ENCODE measurements at regions not wholly inside any gene's neighbourhood (a gene's known extent, or its start where the extent isn't known, plus 50 kb on each side); places are given as distances from the start of the nearest gene placed in this dataset.

- Mint-ChIP-seq H3K4me1 (peaks cover 14 to 17% of the 10 kb centered on the region in 2 experiments), H3K9me3 (peaks cover 12 to 61% of the 10 kb centered on the region in 2 experiments; a peak in 4 of 5 replicates)
- no peak overlapping the region for H3K14ac ChIP-seq (ENCODE audit: insufficient read depth, low read length)
Measured at GRCh38 chrX:22429704-22430103, 157.0 kb downstream of the CBLL2 start.

More at GRCh38 chrX:22429704-22430103, 157.0 kb downstream of the CBLL2 start:
- H4K91ac ChIP-seq (ENCODE audit: insufficient read length, low read depth, low read length): no peak overlapping the region
- H2BK5ac ChIP-seq (ENCODE audit: insufficient read length, low read length): no peak overlapping the region
- H3K18ac ChIP-seq (ENCODE audit: insufficient read length, low read depth, low read length): no peak overlapping the region
- H3K9me3 ChIP-seq (ENCODE audit: control insufficient read depth, low read depth, low read length): peaks cover 4% of the 10 kb centered on the region
- no CpG with 5 or more reads among the region's 3 CpGs for WGBS (ENCODE audit: extremely low coverage, insufficient read length, low lambda C conversion rate)
- H3K27ac ChIP-seq (ENCODE audit: insufficient read length, low read depth, low read length): no peak overlapping the region
- no peak for TF ChIP-seq CTCF (conservative IDR thresholded peaks at IDR 0.05)
- peaks cover 2% of the 10 kb centered on the region for H3K27me3 Mint-ChIP-seq (ENCODE audit: low read depth)
- H4K5ac ChIP-seq (ENCODE audit: insufficient read length, low read depth, low read length): no peak overlapping the region
- no peak overlapping the region for H2BK120ac ChIP-seq (ENCODE audit: low read depth, low read length, poor library complexity, severe bottlenecking)
- peaks cover 3 to 15% (median 5%) of the 10 kb centered on the region in 3 experiments; a peak in 5 of 7 replicates for H3K36me3 Mint-ChIP-seq (ENCODE audit: insufficient read depth in 1 of 3, low read depth in 3 of 3)
- no peaks in the 10 kb centered on the region for H3K79me2 ChIP-seq (ENCODE audit: insufficient read depth, low read length)
- no peak for DNase-seq
- no peak overlapping the region for H3K4ac ChIP-seq (ENCODE audit: low read depth, low read length)
- H3K27me3 ChIP-seq (ENCODE audit: insufficient read depth, low read length): no peaks in the 10 kb centered on the region
- no peak overlapping the region for H3K23ac ChIP-seq (ENCODE audit: insufficient read length, low read depth, low read length)
- H2BK20ac ChIP-seq (ENCODE audit: low read depth, low read length, poor library complexity, severe bottlenecking): no peak overlapping the region
- H3K27ac Mint-ChIP-seq: no peak overlapping the region
- H3K4me2 ChIP-seq (ENCODE audit: insufficient read depth, insufficient read length, low read length): no peak overlapping the region
- no peaks in the 10 kb centered on the region for H3K23me2 ChIP-seq (ENCODE audit: insufficient read length, low read depth, low read length, poor library complexity, severe bottlenecking)
- no peak overlapping the region for H3K9ac ChIP-seq (ENCODE audit: extremely low read depth, insufficient read length, low read length)
- no peaks in the 10 kb centered on the region for H3K4me1 ChIP-seq (ENCODE audit: insufficient read depth, low read length)
- no peak overlapping the region for H4K8ac ChIP-seq (replicated peaks; ENCODE audit: insufficient read length, low read depth, low read length)
- no peak overlapping the region for H2BK15ac ChIP-seq (ENCODE audit: low read depth, low read length)
- H3K79me1 ChIP-seq (ENCODE audit: insufficient read depth, low read depth, low read length, poor library complexity, severe bottlenecking): no peaks in the 10 kb centered on the region
- H2AK5ac ChIP-seq (ENCODE audit: insufficient read length, low read length): no peak overlapping the region
- H3T11ph ChIP-seq (ENCODE audit: low read length): no peak overlapping the region
- H3K56ac ChIP-seq (ENCODE audit: insufficient read length, low read depth, low read length): no peak overlapping the region
- no peak overlapping the region for H2AFZ ChIP-seq (ENCODE audit: low read length)
- H2BK12ac ChIP-seq (ENCODE audit: insufficient read length, low read depth, low read length): no peak overlapping the region
- H3K4me3 Mint-ChIP-seq: no peak overlapping the region
- no peaks in the 10 kb centered on the region for H4K20me1 ChIP-seq (ENCODE audit: control insufficient read depth, insufficient read depth, insufficient read length)
